ENCODE measurements at regions not wholly inside any gene's neighbourhood (a gene's known extent, or its start where the extent isn't known, plus 50 kb on each side); places are given as distances from the start of the nearest gene placed in this dataset.

GRCh38 chr3:95228416-95228815 is 1165.6 kb downstream of the NSUN3 start:
- TF ChIP-seq CTCF (IDR thresholded peaks at IDR 0.05) = no peak
- TF ChIP-seq POLR2A (IDR thresholded peaks at IDR 0.05) = no peak
- TF ChIP-seq EP300 (IDR thresholded peaks at IDR 0.05) = no peak
- no peak for TF ChIP-seq POLR2AphosphoS5 (IDR thresholded peaks at IDR 0.05)

Data from stomach (tissue), 4 donors.